NCI-H748 (cell line): ENCODE measurements at regions not wholly inside any gene's neighbourhood (a gene's known extent, or its start where the extent isn't known, plus 50 kb on each side); places are given as distances from the start of the nearest gene placed in this dataset.

Experiments
- DNase-seq: peaks from one replicate; lab custom pipeline; 2025; ENCODE audit not compliant: unreplicated experiment; lab: John Stamatoyannopoulos, UW

- no peak for DNase-seq
Observed at GRCh38 chr2:59307196-59307595, 1066.1 kb upstream of the FANCL start.

- no peak for DNase-seq
Observed at GRCh38 chr2:59303272-59303671, 1062.1 kb upstream of the FANCL start.

- DNase-seq: no peak
Observed at GRCh38 chr2:59302683-59303082, 1061.6 kb upstream of the FANCL start.

- peak; percentile 66 for DNase-seq
Observed at GRCh38 chr2:59301466-59302402, 1060.6 kb upstream of the FANCL start.

- DNase-seq: no peak
Observed at GRCh38 chr2:59297816-59298215, 1056.7 kb upstream of the FANCL start.

- DNase-seq: no peak
Observed at GRCh38 chr2:59296279-59296678, 1055.2 kb upstream of the FANCL start.

- no peak for DNase-seq
Observed at GRCh38 chr2:59295524-59296162, 1054.5 kb upstream of the FANCL start.

GRCh38 chr2:59288771-59289170 is 1047.6 kb upstream of the FANCL start:
- no peak for DNase-seq

- no peak for DNase-seq
Observed at GRCh38 chr2:59282374-59283057, 1041.4 kb upstream of the FANCL start.

GRCh38 chr2:59277671-59278070 is 1036.5 kb upstream of the FANCL start:
- DNase-seq: peak; percentile 28

- no peak for DNase-seq
Observed at GRCh38 chr2:59276917-59277316, 1035.8 kb upstream of the FANCL start.

- no peak for DNase-seq
Observed at GRCh38 chr2:59276033-59276432, 1034.9 kb upstream of the FANCL start.

- no peak for DNase-seq
Observed at GRCh38 chr2:59266453-59266852, 1025.3 kb upstream of the FANCL start.

GRCh38 chr2:59259913-59260312 is 1018.8 kb upstream of the FANCL start:
- DNase-seq: no peak

GRCh38 chr2:59256290-59256689 is 1015.2 kb upstream of the FANCL start:
- DNase-seq: no peak

- no peak for DNase-seq
Observed at GRCh38 chr2:59254279-59254678, 1013.2 kb upstream of the FANCL start.

GRCh38 chr2:59250307-59250677 is 1009.2 kb upstream of the FANCL start:
- no peak for DNase-seq

- DNase-seq: peak; percentile 82
Observed at GRCh38 chr2:59249441-59250306, 1008.5 kb upstream of the FANCL start.

- no peak for DNase-seq
Observed at GRCh38 chr2:59239146-59239545, 998.0 kb upstream of the FANCL start.

- no peak for DNase-seq
Observed at GRCh38 chr2:59237311-59237710, 996.2 kb upstream of the FANCL start.

- DNase-seq: no peak
Observed at GRCh38 chr2:59236723-59237122, 995.6 kb upstream of the FANCL start.
